CD4-positive, alpha-beta memory T cell (primary cell): ENCODE measurements at regions not wholly inside any gene's neighbourhood (a gene's known extent, or its start where the extent isn't known, plus 50 kb on each side); places are given as distances from the start of the nearest gene placed in this dataset.
A peak's percentile ranks its signal among the peaks of the same experiment; 100 is the strongest.
"Not testable (repeated sequence)": the region's sequence is repeated elsewhere in the genome, so short reads cannot be mapped to it uniquely, and the experiment has no call there.

Source experiments
- CTCF ChIA-PET: fragments of 350-600 bp; sonication (Branson Sonifier 250); formaldehyde crosslinking; loops from one replicate; lab custom pipeline; 2021; ENCODE audit warnings: inconsistent platforms; ENCODE audit not compliant: partially characterized antibody; lab: Charles Lee
- POLR2A ChIA-PET: fragments of 350-600 bp; sonication (Branson Sonifier 250); formaldehyde crosslinking; loops from one replicate; lab custom pipeline; 2021; ENCODE audit not compliant: partially characterized antibody; lab: Charles Lee
- DNase-seq, 5 donors: peaks; one replicate each; pipeline versions ENCODE4 v3.0.0 to v3.0.0-alpha.2; 2020 to 2022; ENCODE audit warnings: mixed read lengths in 1 of 5
- H3K27ac ChIP-seq: one replicate; pipeline ENCODE4 v1.7.0; 2013; ENCODE audit warnings: low read depth, low read length
- H3K27me3 ChIP-seq: 2 replicates; pipeline ENCODE4 v1.7.0; 2013; ENCODE audit warnings: mild to moderate bottlenecking, low read length, moderate library complexity; ENCODE audit not compliant: insufficient read depth
- H3K36me3 ChIP-seq: 2 replicates; pipeline ENCODE4 v1.7.0; 2013; ENCODE audit warnings: mild to moderate bottlenecking, low read length, moderate library complexity; ENCODE audit not compliant: insufficient read depth
- H3K4me1 ChIP-seq: 2 replicates; pipeline ENCODE4 v1.7.0; 2013; ENCODE audit warnings: mild to moderate bottlenecking, low read length, moderate library complexity; ENCODE audit not compliant: insufficient read depth
- H3K4me3 ChIP-seq, 2 donors: one replicate each; pipeline ENCODE4 v1.7.0; 2013; ENCODE audit warnings: low read length in 2 of 2, mild to moderate bottlenecking in 1 of 2
- H3K9me3 ChIP-seq, 2 donors: one replicate each; pipeline ENCODE4 v1.7.0; 2013; ENCODE audit warnings: low read length in 2 of 2, control low read depth in 1 of 2; ENCODE audit not compliant: control insufficient read depth in 1 of 2
- H3K27ac Mint-ChIP-seq, 7 donors: one replicate each; pipeline ENCODE4 v1.8.0; 2020 to 2021; ENCODE audit warnings: mixed read lengths in 7 of 7, mild to moderate bottlenecking in 6 of 7, inconsistent platforms in 3 of 7, moderate library complexity in 3 of 7
- H3K27me3 Mint-ChIP-seq, 2 donors: one replicate each; pipeline ENCODE4 v1.8.0; 2020 to 2021; ENCODE audit warnings: mixed read lengths in 2 of 2
- H3K36me3 Mint-ChIP-seq, 2 donors: one replicate each; pipeline ENCODE4 v1.8.0; 2020 to 2021; ENCODE audit warnings: mixed read lengths in 2 of 2, inconsistent platforms in 1 of 2, mild to moderate bottlenecking in 1 of 2
- H3K4me1 Mint-ChIP-seq, 4 donors: one replicate each; pipeline ENCODE4 v1.8.0; 2020 to 2021; ENCODE audit warnings: mixed read lengths in 4 of 4, mild to moderate bottlenecking in 1 of 4
- H3K4me3 Mint-ChIP-seq, 8 donors: one replicate each; pipeline ENCODE4 v1.8.0; 2020 to 2021; ENCODE audit warnings: mixed read lengths in 8 of 8, mild to moderate bottlenecking in 7 of 8, moderate library complexity in 6 of 8, inconsistent platforms in 3 of 8
- H3K9me3 Mint-ChIP-seq, 8 donors: one replicate each; pipeline ENCODE4 v1.8.0; 2020 to 2021; ENCODE audit warnings: mixed read lengths in 8 of 8, mild to moderate bottlenecking in 5 of 8, inconsistent platforms in 3 of 8, moderate library complexity in 1 of 8
- intact Hi-C: fragments of 100-400 bp; cut with micrococcal nuclease; formaldehyde crosslinking; loops from one replicate; pipeline ENCODE4 v1.15.1; 2023

DNA sequence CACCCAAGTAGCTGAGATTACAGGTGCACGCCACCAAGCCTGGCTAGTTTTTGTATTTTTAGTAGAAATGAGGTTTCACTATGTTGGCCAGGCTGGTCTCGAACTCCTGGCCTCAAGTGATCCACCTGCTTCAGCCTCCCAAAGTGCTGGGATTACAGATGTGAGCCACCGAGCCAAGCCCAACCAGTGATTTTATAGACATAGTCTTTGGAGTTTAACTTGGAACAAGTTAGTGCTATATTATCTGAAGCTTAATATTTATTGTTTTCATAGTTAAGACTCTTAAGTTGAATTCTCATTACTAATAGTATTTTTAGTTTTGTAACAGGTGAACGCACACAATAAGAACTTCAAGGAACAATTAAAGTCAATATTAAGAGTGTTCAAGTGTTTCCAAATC, 122.1 kb downstream of the SPAG6 start:
- H3K36me3 Mint-ChIP-seq, intact Hi-C loops, H3K4me3 ChIP-seq, DNase-seq, H3K4me1 ChIP-seq, H3K27ac ChIP-seq, H3K4me3 Mint-ChIP-seq, H3K9me3 Mint-ChIP-seq, CTCF ChIA-PET, H3K4me1 Mint-ChIP-seq, H3K36me3 ChIP-seq, H3K9me3 ChIP-seq, POLR2A ChIA-PET, H3K27ac Mint-ChIP-seq, H3K27me3 ChIP-seq: not testable (repeated sequence)
- H3K27me3 Mint-ChIP-seq, result peaks cover 9 to 14% of the 10 kb centered on the region in 2 donors

DNA sequence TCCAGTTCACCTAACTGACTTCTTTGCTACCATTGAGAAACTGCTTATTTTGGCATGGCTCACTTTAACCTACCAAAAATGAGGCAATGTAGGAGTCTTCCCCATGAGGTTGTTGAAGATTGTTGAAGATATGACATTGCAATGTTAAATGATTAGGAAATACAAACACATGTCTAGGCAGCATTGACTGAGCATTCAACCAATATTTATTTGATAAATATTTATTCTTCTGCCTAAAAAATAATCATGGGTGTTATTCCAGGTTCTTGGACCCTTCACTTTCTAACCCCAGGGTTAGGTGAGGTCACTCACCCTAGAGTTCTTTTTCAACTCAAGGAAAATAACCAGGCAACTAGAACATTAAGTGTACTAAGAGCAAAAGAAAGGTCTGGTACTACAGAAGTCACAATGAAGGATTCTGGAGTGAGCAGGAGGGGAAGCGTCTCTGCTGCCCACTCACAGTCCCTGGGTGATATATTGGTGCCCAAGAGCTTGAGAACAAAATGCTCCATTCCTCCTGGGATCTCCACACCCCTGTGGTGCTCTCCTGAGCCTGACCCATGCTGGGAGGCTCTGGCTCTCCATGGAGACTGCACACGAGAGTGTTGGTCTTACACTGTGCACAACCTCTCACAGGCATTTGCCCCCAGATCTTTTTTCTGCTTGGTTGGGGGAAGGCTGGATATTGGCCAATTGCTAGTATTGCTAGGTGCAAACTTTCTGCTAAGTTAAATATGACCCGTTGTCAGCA, 123.4 kb downstream of the SPAG6 start:
- Histone ChIP-seq H3K4me1 (no peaks in the 10 kb centered on the region), H3K27ac (no peak overlapping the region), H3K36me3 (no peaks in the 10 kb centered on the region), H3K27me3 (peaks cover 15% of the 10 kb centered on the region), H3K9me3 (no peaks in the 10 kb centered on the region), H3K4me3 (no peak overlapping the region)
- no peaks in the 10 kb centered on the region for H3K36me3 Mint-ChIP-seq
- DNase-seq, result no peak
- ChIA-PET POLR2A (no interaction called here), CTCF (no interaction called here)
- no peaks in the 10 kb centered on the region for H3K4me1 Mint-ChIP-seq
- peaks cover 16 to 18% of the 10 kb centered on the region in 2 donors for H3K27me3 Mint-ChIP-seq
- H3K4me3 Mint-ChIP-seq, result no peak overlapping the region
- intact Hi-C loops, result no loop called here
- H3K27ac Mint-ChIP-seq, result no peak overlapping the region
- H3K9me3 Mint-ChIP-seq, result no peaks in the 10 kb centered on the region

GRCh38 chr10:22473044-22473443, 127.7 kb downstream of the SPAG6 start:
- peaks cover 46% of the 10 kb centered on the region for H3K27me3 ChIP-seq
- DNase-seq, result no peak
- H3K4me1 ChIP-seq, result peaks cover 16% of the 10 kb centered on the region
- no peaks in the 10 kb centered on the region for H3K9me3 ChIP-seq
- H3K36me3 ChIP-seq, result no peaks in the 10 kb centered on the region
- Mint-ChIP-seq H3K9me3 (no peaks in the 10 kb centered on the region), H3K27ac (no peak overlapping the region), H3K36me3 (no peaks in the 10 kb centered on the region), H3K4me3 (no peak overlapping the region), H3K27me3 (peaks cover 38 to 40% of the 10 kb centered on the region in 2 donors), H3K4me1 (peaks cover 5 to 19% (median 11%) of the 10 kb centered on the region in 4 donors)
- CTCF ChIA-PET, result interaction anchor here (1.2 kb wide), 1 partner anchor 467 kb away, joined by 3 read pairs; no protein-coding TSS in a partner anchor
- H3K4me3 ChIP-seq, result no peak overlapping the region
- H3K27ac ChIP-seq, result no peak overlapping the region
- POLR2A ChIA-PET, result interaction anchor here (0.6 kb wide), 1 partner anchor 677 kb away, joined by 3 read pairs; no protein-coding TSS in a partner anchor
- intact Hi-C loops, result no loop called here

DNA sequence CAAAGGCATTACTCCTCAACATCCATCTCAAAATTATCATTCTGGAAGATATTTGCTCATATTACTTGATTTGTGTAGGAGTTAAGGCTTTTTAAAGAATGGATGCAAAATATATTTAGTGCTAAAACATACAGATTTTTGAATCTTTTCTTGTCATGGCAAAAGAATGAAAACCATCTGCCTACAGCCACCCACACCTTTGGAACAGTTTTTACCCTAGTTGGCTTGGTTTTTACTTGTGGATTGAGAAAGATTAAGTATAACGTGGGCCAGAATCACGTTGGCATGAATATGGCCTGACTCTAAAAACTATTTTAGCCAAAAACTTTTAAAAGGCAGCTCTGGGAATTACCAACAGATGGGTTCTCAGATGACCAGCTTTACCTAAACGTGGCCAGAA, 128.2 kb downstream of the SPAG6 start:
- Mint-ChIP-seq H3K4me1 (peaks cover 5 to 21% (median 11%) of the 10 kb centered on the region in 4 donors), H3K27ac (no peak overlapping the region), H3K4me3 (no peak overlapping the region), H3K36me3 (no peaks in the 10 kb centered on the region), H3K9me3 (no peaks in the 10 kb centered on the region), H3K27me3 (peaks cover 42 to 44% of the 10 kb centered on the region in 2 donors)
- peaks cover 46% of the 10 kb centered on the region for H3K27me3 ChIP-seq
- H3K4me3 ChIP-seq, result no peak overlapping the region
- CTCF ChIA-PET, result no interaction called here
- H3K4me1 ChIP-seq, result peaks cover 16% of the 10 kb centered on the region
- H3K27ac ChIP-seq, result no peak overlapping the region
- no peaks in the 10 kb centered on the region for H3K9me3 ChIP-seq
- DNase-seq, result no peak
- POLR2A ChIA-PET, result no interaction called here
- no peaks in the 10 kb centered on the region for H3K36me3 ChIP-seq
- intact Hi-C loops, result no loop called here

GRCh38 chr10:22475651-22476600, 130.6 kb downstream of the SPAG6 start:
- Mint-ChIP-seq H3K4me1 (peaks cover 5 to 21% (median 12%) of the 10 kb centered on the region in 4 donors), H3K27ac (peak overlapping the region in 1 of 7 donors; percentile 8), H3K36me3 (no peaks in the 10 kb centered on the region), H3K9me3 (no peaks in the 10 kb centered on the region), H3K4me3 (peak overlapping the region; percentile 74 to 92 (median 88)), H3K27me3 (peaks cover 43 to 59% of the 10 kb centered on the region in 2 donors)
- Histone ChIP-seq H3K27me3 (peaks cover 46% of the 10 kb centered on the region), H3K4me1 (peaks cover 16% of the 10 kb centered on the region), H3K9me3 (no peaks in the 10 kb centered on the region), H3K4me3 (peak overlapping the region in 1 of 2 donors; percentile 40), H3K27ac (no peak overlapping the region), H3K36me3 (no peaks in the 10 kb centered on the region)
- CTCF ChIA-PET, result no interaction called here
- peak in 4 of 5 donors; percentile 9 to 19 (median 14) for DNase-seq
- intact Hi-C loops, result loop anchor here (5.0 kb wide), 1 partner anchor 134 kb away; no protein-coding TSS in a partner anchor
- POLR2A ChIA-PET, result interaction anchor here (0.6 to 1.0 kb wide), 2 partner anchors 39 to 106 kb away, joined by 3 to 6 read pairs; no protein-coding TSS in a partner anchor

GRCh38 chr10:22476601-22477321, 131.5 kb downstream of the SPAG6 start:
- H3K9me3 ChIP-seq, result no peaks in the 10 kb centered on the region
- no peaks in the 10 kb centered on the region for H3K36me3 Mint-ChIP-seq
- peaks cover 16% of the 10 kb centered on the region for H3K4me1 ChIP-seq
- peaks cover 40 to 58% of the 10 kb centered on the region in 2 donors for H3K27me3 Mint-ChIP-seq
- no peak overlapping the region for H3K27ac Mint-ChIP-seq
- H3K4me1 Mint-ChIP-seq, result peaks cover 5 to 21% (median 12%) of the 10 kb centered on the region in 4 donors
- no peak overlapping the region for H3K27ac ChIP-seq
- no peak for DNase-seq
- intact Hi-C loops, result loop anchor here (5.0 kb wide), 1 partner anchor 134 kb away; no protein-coding TSS in a partner anchor
- H3K27me3 ChIP-seq, result peaks cover 46% of the 10 kb centered on the region
- H3K4me3 ChIP-seq, result no peak overlapping the region
- ChIA-PET CTCF (no interaction called here), POLR2A (interaction anchor here (0.6 to 0.8 kb wide), 2 partner anchors 40 to 107 kb away, joined by 3 read pairs; no protein-coding TSS in a partner anchor)
- no peaks in the 10 kb centered on the region for H3K9me3 Mint-ChIP-seq
- H3K36me3 ChIP-seq, result no peaks in the 10 kb centered on the region
- peak overlapping the region in 7 of 8 donors; percentile 26 to 75 (median 62) for H3K4me3 Mint-ChIP-seq
